ENCODE measurements at regions not wholly inside any gene's neighbourhood (a gene's known extent, or its start where the extent isn't known, plus 50 kb on each side); places are given as distances from the start of the nearest gene placed in this dataset.

- DNase-seq (ENCODE audit: low read depth in 1 of 2, low spot score in 1 of 2), result no peak
- Histone ChIP-seq H3K27me3 (ENCODE audit: insufficient read depth, poor library complexity, severe bottlenecking) (no peaks in the 10 kb centered on the region), H3K27ac (replicated peaks) (no peak overlapping the region), H3K4me3 (replicated peaks; ENCODE audit: insufficient read depth, low read length) (no peak overlapping the region)
- TF ChIP-seq GABPA (IDR thresholded peaks at IDR 0.05; ENCODE audit: low read depth) (no peak), CTCF (IDR thresholded peaks at IDR 0.05; ENCODE audit: insufficient read depth, low read length) (no peak)
Measured at GRCh38 chr12:126545411-126545810, 1480.2 kb downstream of the AACS start.

GRCh38 chr12:126547905-126548304 is 1482.7 kb downstream of the AACS start:
- Histone ChIP-seq H3K4me3 (replicated peaks; ENCODE audit: insufficient read depth, low read length) (no peak overlapping the region), H3K27ac (replicated peaks) (no peak overlapping the region), H3K27me3 (ENCODE audit: insufficient read depth, poor library complexity, severe bottlenecking) (no peaks in the 10 kb centered on the region)
- no peak for DNase-seq (ENCODE audit: low read depth in 1 of 2, low spot score in 1 of 2)
- TF ChIP-seq SPI1 (IDR thresholded peaks at IDR 0.05; ENCODE audit: borderline replicate concordance, low read depth) (no peak), CTCF (IDR thresholded peaks at IDR 0.05; ENCODE audit: insufficient read depth, low read length) (no peak), GABPA (IDR thresholded peaks at IDR 0.05; ENCODE audit: low read depth) (no peak), REST (IDR thresholded peaks at IDR 0.05; ENCODE audit: insufficient replicate concordance, low read depth) (no peak)

DNA sequence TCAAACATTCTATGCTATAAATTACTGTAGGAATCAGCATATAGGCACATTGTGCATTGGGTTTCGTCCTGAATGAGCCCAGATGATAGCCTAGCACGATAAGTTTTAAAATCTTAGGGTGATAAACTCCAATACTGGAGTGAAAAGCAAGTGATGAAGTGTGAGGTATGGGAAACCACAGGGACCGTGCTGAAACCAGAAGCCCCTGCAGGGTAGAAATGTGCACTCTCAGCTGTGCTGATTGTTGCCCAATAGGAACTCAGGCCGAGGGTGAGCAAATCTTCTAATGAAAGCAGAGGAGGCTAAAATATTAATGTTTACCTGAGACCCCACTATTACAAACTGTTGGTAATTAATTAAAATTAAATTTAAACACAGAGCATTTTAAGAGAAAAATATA is 1486.6 kb downstream of the AACS start:
- H3K27me3 ChIP-seq (ENCODE audit: insufficient read depth, poor library complexity, severe bottlenecking), result no peaks in the 10 kb centered on the region
- H3K27ac ChIP-seq (replicated peaks), result no peak overlapping the region
- no peak overlapping the region for H3K4me3 ChIP-seq (replicated peaks; ENCODE audit: insufficient read depth, low read length)
- no peak for DNase-seq (ENCODE audit: low read depth in 1 of 2, low spot score in 1 of 2)
- TF ChIP-seq REST (IDR thresholded peaks at IDR 0.05; ENCODE audit: insufficient replicate concordance, low read depth) (no peak), GABPA (IDR thresholded peaks at IDR 0.05; ENCODE audit: low read depth) (no peak), POLR2AphosphoS5 (IDR thresholded peaks at IDR 0.05; ENCODE audit: low read depth) (no peak), CTCF (IDR thresholded peaks at IDR 0.05; ENCODE audit: insufficient read depth, low read length) (no peak), SPI1 (IDR thresholded peaks at IDR 0.05; ENCODE audit: borderline replicate concordance, low read depth) (no peak)

- Histone ChIP-seq H3K4me3 (replicated peaks; ENCODE audit: insufficient read depth, low read length) (no peak overlapping the region), H3K27ac (replicated peaks) (no peak overlapping the region), H3K27me3 (ENCODE audit: insufficient read depth, poor library complexity, severe bottlenecking) (no peaks in the 10 kb centered on the region)
- DNase-seq (ENCODE audit: low read depth in 1 of 2, low spot score in 1 of 2), result no peak
- TF ChIP-seq REST (IDR thresholded peaks at IDR 0.05; ENCODE audit: insufficient replicate concordance, low read depth) (no peak), CTCF (IDR thresholded peaks at IDR 0.05; ENCODE audit: insufficient read depth, low read length) (no peak), SPI1 (IDR thresholded peaks at IDR 0.05; ENCODE audit: borderline replicate concordance, low read depth) (no peak), POLR2AphosphoS5 (IDR thresholded peaks at IDR 0.05; ENCODE audit: low read depth) (no peak), GABPA (IDR thresholded peaks at IDR 0.05; ENCODE audit: low read depth) (no peak)
Measured at GRCh38 chr12:126554625-126555024, 1489.4 kb downstream of the AACS start.

All from HL-60 (cell line).